Body of pancreas (tissue), 4 donors: ENCODE measurements at regions not wholly inside any gene's neighbourhood (a gene's known extent, or its start where the extent isn't known, plus 50 kb on each side); places are given as distances from the start of the nearest gene placed in this dataset.

Experiments used
- ATAC-seq: fragments of 150-250 bp; one replicate; pipeline ENCODE4 v1.9.1; 2016
- DNase-seq, 4 donors: peaks; one replicate each; pipeline ENCODE4 v3.0.0-alpha.2; 2019
- H3K27ac ChIP-seq, 4 donors: fragments of 200-600 bp; sonication (generic); 1 replicate in 3 of 4; 2 replicates in 1 of 4; pipeline versions ENCODE4 v1.5.1 to v1.6.1; 2016 to 2019; ENCODE audit warnings: mild to moderate bottlenecking in 1 of 4, mixed read lengths in 1 of 4, moderate library complexity in 1 of 4
- H3K27me3 ChIP-seq, 2 donors: fragments of 200-600 bp; sonication (generic); one replicate each; pipeline ENCODE4 v1.6.0; 2016; ENCODE audit warnings: mild to moderate bottlenecking in 1 of 2
- H3K36me3 ChIP-seq, 2 donors: fragments of 200-600 bp; sonication (generic); replicated peaks in 1 of 2; 2 replicates each; pipeline ENCODE4 v1.5.1; 2016; ENCODE audit warnings: low read depth in 2 of 2; ENCODE audit not compliant: insufficient read depth in 1 of 2
- H3K4me1 ChIP-seq: fragments of 200-600 bp; sonication (generic); one replicate; pipeline ENCODE4 v1.6.0; 2016
- H3K4me3 ChIP-seq, 2 donors: fragments of 200-600 bp; sonication (generic); 1 replicate in 1 of 2; 2 replicates in 1 of 2; pipeline ENCODE4 v1.5.1; 2016 to 2019
- H3K9me3 ChIP-seq, 3 donors: fragments of 200-600 bp; sonication (generic); 1 replicate in 2 of 3; 2 replicates in 1 of 3; pipeline ENCODE4 v1.5.1; 2016
- CTCF ChIP-seq, 7 experiments: fragments of 450-650 bp in 4 of 7; fragments of 200-600 bp in 3 of 7; sonication (generic) in 3 of 7; IDR thresholded peaks; one replicate each; pipeline ENCODE4 v1.5.1; 2016 to 2019; ENCODE audit warnings: antibody characterized with exemption in 7 of 7
- POLR2A ChIP-seq, 3 donors: fragments of 450-650 bp; IDR thresholded peaks; one replicate each; pipeline ENCODE4 v1.6.1; 2016; ENCODE audit warnings: antibody characterized with exemption in 3 of 3, mild to moderate bottlenecking in 2 of 3
- WGBS, 2 donors: methylation state at CpG; one replicate each; pipeline ENCODE4 v1.1.5; 2017; 5-methylcytosine and 5-hydroxymethylcytosine counted together
- intact Hi-C: fragments of 100-400 bp; cut with DNase I; formaldehyde crosslinking; loops from one replicate; pipeline ENCODE4 v1.15.1; 2023

GRCh38 chr15:70199540-70200410 lies 102.1 kb upstream of the TLE3 start:
- no peak for DNase-seq
- no peaks in the 10 kb centered on the region for H3K9me3 ChIP-seq
- TF ChIP-seq POLR2A (IDR thresholded peaks at IDR 0.05), result no peak
- TF ChIP-seq CTCF (IDR thresholded peaks at IDR 0.05), result no peak
- no peak for ATAC-seq
- no peak overlapping the region for H3K4me3 ChIP-seq
- H3K4me1 ChIP-seq, result peaks cover 21% of the 10 kb centered on the region
- intact Hi-C loops, result no loop called here
- no peaks in the 10 kb centered on the region for H3K36me3 ChIP-seq
- H3K27ac ChIP-seq, result no peak overlapping the region
- 69 to 75% methylated on average over 17 to 18 of the region's 18 CpGs for WGBS, 2 donors
- H3K27me3 ChIP-seq, result no peaks in the 10 kb centered on the region

GRCh38 chr15:70199124-70199482 lies 101.4 kb upstream of the TLE3 start:
- Histone ChIP-seq H3K4me3 (no peak overlapping the region), H3K27ac (no peak overlapping the region), H3K36me3 (no peaks in the 10 kb centered on the region), H3K9me3 (no peaks in the 10 kb centered on the region), H3K27me3 (no peaks in the 10 kb centered on the region), H3K4me1 (peaks cover 21% of the 10 kb centered on the region)
- no peak for ATAC-seq
- 84 to 88% methylated on average over 3 to 4 of the region's 4 CpGs for WGBS, 2 donors
- no peak for DNase-seq
- TF ChIP-seq POLR2A (IDR thresholded peaks at IDR 0.05), result no peak
- no peak for TF ChIP-seq CTCF (IDR thresholded peaks at IDR 0.05)
- intact Hi-C loops, result no loop called here

GRCh38 chr15:70198441-70199123 lies 100.9 kb upstream of the TLE3 start:
- Histone ChIP-seq H3K4me3 (no peak overlapping the region), H3K27ac (no peak overlapping the region), H3K4me1 (peaks cover 21% of the 10 kb centered on the region), H3K9me3 (no peaks in the 10 kb centered on the region), H3K27me3 (no peaks in the 10 kb centered on the region), H3K36me3 (no peaks in the 10 kb centered on the region)
- 90 to 95% methylated on average over 4 to 6 of the region's 6 CpGs for WGBS, 2 donors
- ATAC-seq (no peak), DNase-seq (no peak)
- TF ChIP-seq POLR2A (IDR thresholded peaks at IDR 0.05) (no peak), CTCF (IDR thresholded peaks at IDR 0.05) (no peak)
- intact Hi-C loops, result no loop called here

GRCh38 chr15:70197945-70198361 lies 100.2 kb upstream of the TLE3 start:
- intact Hi-C loops, result no loop called here
- Histone ChIP-seq H3K4me3 (no peak overlapping the region), H3K27me3 (no peaks in the 10 kb centered on the region), H3K9me3 (no peaks in the 10 kb centered on the region), H3K36me3 (no peaks in the 10 kb centered on the region), H3K4me1 (peaks cover 21% of the 10 kb centered on the region), H3K27ac (no peak overlapping the region)
- TF ChIP-seq POLR2A (IDR thresholded peaks at IDR 0.05) (no peak), CTCF (IDR thresholded peaks at IDR 0.05) (no peak)
- ATAC-seq (no peak), DNase-seq (peak in 1 of 4 donors; percentile 33)
- 79 to 90% methylated on average over 9 of the region's 9 CpGs for WGBS, 2 donors
